ENCODE measurements at regions not wholly inside any gene's neighbourhood (a gene's known extent, or its start where the extent isn't known, plus 50 kb on each side); places are given as distances from the start of the nearest gene placed in this dataset.

DNA sequence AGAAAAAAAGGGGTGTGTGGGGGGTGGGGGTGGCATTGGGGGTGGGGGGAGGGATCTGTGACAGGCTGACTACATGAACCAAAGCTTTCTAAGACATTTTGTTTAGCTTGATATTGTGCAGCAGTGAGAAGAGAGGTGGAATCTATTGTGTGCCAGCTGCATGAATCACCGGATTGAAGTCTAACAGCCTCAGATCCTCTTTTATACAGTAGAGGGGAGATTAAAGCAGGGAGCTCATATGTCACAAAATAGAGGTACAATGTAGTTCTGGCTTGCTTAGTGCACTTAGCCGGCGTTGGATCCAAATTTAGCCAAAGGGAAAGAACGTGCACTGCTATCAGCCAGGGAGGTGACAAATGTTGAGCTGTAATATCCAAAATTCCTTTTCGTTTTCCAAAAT lies 404.2 kb upstream of the CITED2 start:
- DNase-seq (ENCODE audit: extremely low read depth in 1 of 4, low spot score in 3 of 4) (no peak), FAIRE-seq (no peak), ATAC-seq (no peak; the same call in 2 of the 3 replicates)
- Histone ChIP-seq H3K27me3 (ENCODE audit: control insufficient read depth in 2 of 2, insufficient read depth in 2 of 2, low read length in 2 of 2) (no peaks in the 10 kb centered on the region), H3K4me1 (replicated peaks in 1 of 2; ENCODE audit: control insufficient read depth in 2 of 2, insufficient read depth in 2 of 2, low read length in 2 of 2) (peaks cover 4 to 17% of the 10 kb centered on the region in 2 experiments; a peak in 3 of 5 replicates), H3K36me3 (ENCODE audit: control insufficient read depth, insufficient read depth, low read length) (no peaks in the 10 kb centered on the region), H3K9ac (ENCODE audit: insufficient read depth in 1 of 2, low read depth in 2 of 2, low read length in 2 of 2) (no peak overlapping the region), H3K4me3 (no peak overlapping the region), H3K79me2 (ENCODE audit: control insufficient read depth, insufficient read depth, low read length) (no peaks in the 10 kb centered on the region), H4K20me1 (replicated peaks; ENCODE audit: control insufficient read depth, insufficient read depth, low read length) (no peaks in the 10 kb centered on the region), H2AFZ (ENCODE audit: low read depth, low read length) (0 out of 2 replicates have a peak overlapping the region, but pooled peaks have one; percentile 21), H3K4me2 (ENCODE audit: insufficient read depth, low read length) (no peak overlapping the region), H3K9me3 (replicated peaks; ENCODE audit: control insufficient read depth, insufficient read depth, low read depth, low read length) (peaks cover under 1% of the 10 kb centered on the region), H3K9me1 (ENCODE audit: control insufficient read depth, insufficient read depth, low read length) (no peaks in the 10 kb centered on the region), H3K27ac (ENCODE audit: extremely low read depth, low read depth, low read length) (no peak overlapping the region)
- WGBS (ENCODE audit: insufficient coverage, low coverage, missing lambda C conversion rate) = 33% methylated on average over 5 of the region's 5 CpGs
- TF ChIP-seq ZC3H4 (CRISPR knock-in tag; IDR thresholded peaks at IDR 0.05; ENCODE audit: borderline replicate concordance) (no peak), FOXP1 (CRISPR knock-in tag; IDR thresholded peaks at IDR 0.05) (no peak), SP2 (IDR thresholded peaks at IDR 0.05; ENCODE audit: extremely low read depth, low read depth, low read length, poor library complexity, severe bottlenecking) (no peak), GABPA (tag; conservative IDR thresholded peaks at IDR 0.05; ENCODE audit: low read depth) (no peak), PHF8 (IDR thresholded peaks at IDR 0.05; ENCODE audit: borderline replicate concordance, low read length) (no peak), CTCFL (IDR thresholded peaks at IDR 0.05; ENCODE audit: borderline replicate concordance, insufficient read depth, low read depth, low read length, poor library complexity, severe bottlenecking) (no peak), ZNF12 (CRISPR knock-in tag; IDR thresholded peaks at IDR 0.05) (no peak), MTA2 (IDR thresholded peaks at IDR 0.05; ENCODE audit: low read depth) (no peak), SMAD2 (IDR thresholded peaks at IDR 0.05; ENCODE audit: low read depth, low read length) (no peak)
- TF ChIP-seq, protein P1, sequence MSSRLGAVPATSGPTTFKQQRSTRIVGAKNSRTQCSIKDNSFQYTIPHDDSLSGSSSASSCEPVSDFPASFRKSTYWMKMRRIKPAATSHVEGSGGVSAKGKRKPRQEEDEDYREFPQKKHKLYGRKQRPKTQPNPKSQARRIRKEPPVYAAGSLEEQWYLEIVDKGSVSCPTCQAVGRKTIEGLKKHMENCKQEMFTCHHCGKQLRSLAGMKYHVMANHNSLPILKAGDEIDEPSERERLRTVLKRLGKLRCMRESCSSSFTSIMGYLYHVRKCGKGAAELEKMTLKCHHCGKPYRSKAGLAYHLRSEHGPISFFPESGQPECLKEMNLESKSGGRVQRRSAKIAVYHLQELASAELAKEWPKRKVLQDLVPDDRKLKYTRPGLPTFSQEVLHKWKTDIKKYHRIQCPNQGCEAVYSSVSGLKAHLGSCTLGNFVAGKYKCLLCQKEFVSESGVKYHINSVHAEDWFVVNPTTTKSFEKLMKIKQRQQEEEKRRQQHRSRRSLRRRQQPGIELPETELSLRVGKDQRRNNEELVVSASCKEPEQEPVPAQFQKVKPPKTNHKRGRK (tag; IDR thresholded peaks at IDR 0.05) = no peak
- TF ChIP-seq, protein P2, sequence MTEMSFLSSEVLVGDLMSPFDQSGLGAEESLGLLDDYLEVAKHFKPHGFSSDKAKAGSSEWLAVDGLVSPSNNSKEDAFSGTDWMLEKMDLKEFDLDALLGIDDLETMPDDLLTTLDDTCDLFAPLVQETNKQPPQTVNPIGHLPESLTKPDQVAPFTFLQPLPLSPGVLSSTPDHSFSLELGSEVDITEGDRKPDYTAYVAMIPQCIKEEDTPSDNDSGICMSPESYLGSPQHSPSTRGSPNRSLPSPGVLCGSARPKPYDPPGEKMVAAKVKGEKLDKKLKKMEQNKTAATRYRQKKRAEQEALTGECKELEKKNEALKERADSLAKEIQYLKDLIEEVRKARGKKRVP (CRISPR knock-in tag; IDR thresholded peaks at IDR 0.05) = no peak
- TF ChIP-seq, protein P3, sequence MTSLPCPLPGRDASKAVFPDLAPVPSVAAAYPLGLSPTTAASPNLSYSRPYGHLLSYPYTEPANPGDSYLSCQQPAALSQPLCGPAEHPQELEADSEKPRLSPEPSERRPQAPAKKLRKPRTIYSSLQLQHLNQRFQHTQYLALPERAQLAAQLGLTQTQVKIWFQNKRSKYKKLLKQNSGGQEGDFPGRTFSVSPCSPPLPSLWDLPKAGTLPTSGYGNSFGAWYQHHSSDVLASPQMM (CRISPR knock-in tag; IDR thresholded peaks at IDR 0.05) = no peak
- TF ChIP-seq, protein P4, sequence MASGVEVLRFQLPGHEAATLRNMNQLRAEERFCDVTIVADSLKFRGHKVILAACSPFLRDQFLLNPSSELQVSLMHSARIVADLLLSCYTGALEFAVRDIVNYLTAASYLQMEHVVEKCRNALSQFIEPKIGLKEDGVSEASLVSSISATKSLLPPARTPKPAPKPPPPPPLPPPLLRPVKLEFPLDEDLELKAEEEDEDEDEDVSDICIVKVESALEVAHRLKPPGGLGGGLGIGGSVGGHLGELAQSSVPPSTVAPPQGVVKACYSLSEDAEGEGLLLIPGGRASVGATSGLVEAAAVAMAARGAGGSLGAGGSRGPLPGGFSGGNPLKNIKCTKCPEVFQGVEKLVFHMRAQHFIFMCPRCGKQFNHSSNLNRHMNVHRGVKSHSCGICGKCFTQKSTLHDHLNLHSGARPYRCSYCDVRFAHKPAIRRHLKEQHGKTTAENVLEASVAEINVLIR (CRISPR knock-in tag; IDR thresholded peaks at IDR 0.05) = no peak
- ChIA-PET POLR2A (interaction anchor here (0.6 to 2.4 kb wide), 4 partner anchors 13 to 405 kb away, joined by 3 to 16 read pairs (median 5); partner anchors contain the start of gene CITED2), CTCF (ENCODE audit: low intra/inter-chr PET ratio) (no interaction called here)
- intact Hi-C loops (cut with micrococcal nuclease) = loop anchor here (5.0 kb wide), 1 partner anchor 406 kb away; the partner anchor contains the start of gene CITED2
- in situ Hi-C loops (cut with MboI) = no loop called here
- BruUV-seq (replicated peaks) = no TSS peak

Measured in K562 (cell line).